ENCODE measurements at regions not wholly inside any gene's neighbourhood (a gene's known extent, or its start where the extent isn't known, plus 50 kb on each side); places are given as distances from the start of the nearest gene placed in this dataset.
"Not testable (repeated sequence)": the region's sequence is repeated elsewhere in the genome, so short reads cannot be mapped to it uniquely, and the experiment has no call there.

DNA sequence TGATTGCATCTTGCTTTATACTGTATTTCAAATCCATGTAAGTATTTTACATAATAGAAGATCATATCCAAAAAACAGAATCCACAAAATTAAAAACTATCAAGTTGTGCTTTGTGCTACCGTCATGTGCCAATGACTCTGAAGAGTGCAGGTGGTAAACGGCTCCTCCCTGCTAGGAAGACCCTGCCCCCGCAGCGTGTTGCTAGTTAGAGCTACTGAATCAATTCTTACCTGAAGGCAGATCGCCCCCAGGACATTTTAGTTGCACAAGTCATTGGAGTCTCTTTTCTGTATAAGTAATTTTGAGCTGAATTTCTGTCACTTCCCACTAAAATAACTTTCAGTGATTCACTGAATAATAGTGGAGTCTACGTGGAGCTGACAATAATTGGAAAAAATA lies 599.5 kb upstream of the ZFP42 start:
- no peak for DNase-seq (ENCODE audit: low spot score)

DNA sequence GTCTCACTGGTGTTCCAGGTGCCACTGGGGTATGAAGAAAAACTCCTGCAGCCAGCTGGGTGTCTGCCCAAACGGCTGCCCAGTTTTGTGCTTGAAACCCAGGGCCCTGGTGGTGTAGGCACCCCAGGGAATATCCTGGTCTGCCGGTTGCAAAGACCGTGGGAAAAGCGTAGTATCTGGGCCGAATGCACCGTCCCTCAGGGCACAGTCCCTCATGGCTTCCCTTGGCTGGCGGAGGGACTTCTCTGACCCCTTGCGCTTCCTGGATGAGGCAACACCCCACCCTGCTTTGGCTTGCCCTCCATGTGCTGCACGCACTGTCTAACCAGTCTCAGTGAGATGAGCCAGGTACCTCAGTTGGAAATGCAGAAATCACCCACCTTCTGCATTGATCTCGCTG lies 587.1 kb upstream of the ZFP42 start:
- DNase-seq (ENCODE audit: low spot score), result not testable (repeated sequence)

DNA sequence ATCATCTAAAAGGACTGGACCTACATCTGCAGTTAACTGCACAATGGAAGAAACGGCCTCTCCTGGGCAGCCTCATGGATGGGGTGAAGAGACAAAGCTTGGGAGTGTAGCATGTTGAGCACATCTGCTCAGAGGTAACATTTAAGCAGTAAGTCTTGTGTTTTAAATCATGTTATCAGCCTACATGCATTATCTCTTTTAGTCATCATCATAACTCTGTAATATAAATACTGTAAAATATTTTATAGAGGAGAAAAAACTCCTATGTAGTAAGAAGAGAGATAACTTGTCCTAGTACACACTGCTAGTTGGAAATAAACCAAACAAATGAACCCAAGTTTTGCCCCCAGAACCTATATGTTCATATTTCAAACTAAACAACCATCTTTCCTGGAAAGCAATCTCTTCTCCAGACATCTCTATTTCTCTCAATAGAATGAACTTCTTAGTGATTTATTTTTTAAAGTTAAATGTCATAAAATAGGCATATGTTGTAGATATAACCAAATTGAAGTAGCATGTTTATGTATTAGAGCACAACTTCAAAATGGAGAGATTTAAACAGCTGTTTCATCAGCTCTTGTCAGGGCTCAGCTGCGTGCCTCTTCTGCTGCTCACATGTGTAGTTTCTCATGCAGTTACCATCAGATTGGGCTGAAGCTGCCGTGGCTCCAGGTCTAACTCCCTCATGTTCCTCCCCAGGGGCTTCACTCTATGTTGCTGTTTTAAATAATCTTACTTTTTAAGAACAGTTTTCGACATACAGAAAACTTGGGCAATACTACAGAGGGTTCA lies 581.8 kb upstream of the ZFP42 start:
- no peak for DNase-seq (ENCODE audit: low spot score)

DNA sequence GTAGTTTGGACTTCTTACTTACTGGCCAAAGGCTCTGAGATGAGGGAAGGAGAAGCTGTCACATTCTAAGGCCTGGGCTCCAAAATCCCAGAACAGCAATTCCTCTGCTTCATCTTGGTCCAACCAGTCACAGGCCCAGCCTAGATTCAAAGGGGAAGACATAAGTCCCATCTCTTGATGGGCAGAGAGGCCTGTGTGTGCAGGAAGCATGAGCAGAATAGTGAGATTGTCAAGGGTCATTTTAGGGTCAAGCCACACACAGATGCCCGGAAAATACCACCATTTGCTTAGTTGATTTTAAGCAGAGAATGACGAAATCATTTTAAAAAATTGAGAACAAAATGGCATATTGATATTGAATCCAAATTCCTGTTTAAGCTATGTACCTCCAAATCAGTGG lies 580.9 kb upstream of the ZFP42 start:
- no peak for DNase-seq (ENCODE audit: low spot score)

DNA sequence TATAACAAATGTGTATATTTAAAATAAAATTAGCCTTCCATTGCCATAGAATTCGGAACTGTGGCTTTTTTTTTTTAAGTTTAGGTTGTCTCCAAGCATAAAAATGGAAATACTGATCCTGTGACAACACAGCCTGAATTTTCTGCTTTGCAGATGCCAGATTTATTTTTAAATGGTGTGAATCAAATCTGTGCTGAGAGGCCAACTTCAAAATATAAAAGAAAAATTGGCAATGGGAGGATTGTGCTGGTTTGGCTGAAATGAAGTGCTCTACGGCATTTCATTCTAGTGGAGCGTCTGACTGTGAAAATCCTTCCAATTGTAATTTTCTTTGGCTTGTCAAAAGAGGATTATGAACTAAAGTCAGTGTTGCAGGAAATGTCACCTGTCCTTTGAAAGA lies 580.3 kb upstream of the ZFP42 start:
- no peak for DNase-seq (ENCODE audit: low spot score)

DNA sequence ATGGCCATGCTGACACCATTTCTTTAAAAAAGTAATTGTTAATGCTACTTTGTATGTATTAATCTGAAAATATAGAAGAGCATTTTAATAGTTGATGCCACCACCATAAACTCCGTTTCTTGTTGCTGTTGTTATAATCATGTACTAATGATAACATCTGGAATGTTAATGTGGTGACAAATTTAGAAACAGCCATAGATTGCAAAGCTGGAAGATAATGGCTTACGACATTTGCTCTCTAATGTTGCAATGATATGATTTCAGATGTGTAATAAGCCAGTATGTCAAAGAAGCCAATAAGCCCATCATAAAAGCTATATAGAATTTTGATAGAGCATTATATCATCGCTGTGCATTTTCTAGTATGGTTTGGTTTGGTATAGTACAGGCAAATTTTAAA lies 579.4 kb upstream of the ZFP42 start:
- DNase-seq (ENCODE audit: low spot score), result no peak

DNA sequence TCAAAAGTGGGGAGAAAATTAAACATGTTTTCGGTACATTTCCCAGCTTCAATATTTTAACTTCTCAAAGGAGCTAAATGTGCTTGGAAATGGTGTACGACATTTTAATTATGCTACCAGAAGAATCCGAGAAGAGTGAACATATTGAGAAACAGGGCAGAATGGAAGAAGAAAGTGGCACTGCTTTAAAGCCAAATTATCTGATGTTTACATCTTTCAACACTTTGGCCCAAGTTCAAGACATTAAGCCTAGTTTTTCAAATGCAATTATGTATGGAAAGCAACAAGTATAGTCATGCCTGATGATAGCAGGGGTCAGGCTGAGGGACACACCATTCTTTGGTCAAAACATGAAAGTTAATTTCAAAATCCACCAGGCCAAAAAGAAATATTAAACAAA lies 577.9 kb upstream of the ZFP42 start:
- no peak for DNase-seq (ENCODE audit: low spot score)

DNA sequence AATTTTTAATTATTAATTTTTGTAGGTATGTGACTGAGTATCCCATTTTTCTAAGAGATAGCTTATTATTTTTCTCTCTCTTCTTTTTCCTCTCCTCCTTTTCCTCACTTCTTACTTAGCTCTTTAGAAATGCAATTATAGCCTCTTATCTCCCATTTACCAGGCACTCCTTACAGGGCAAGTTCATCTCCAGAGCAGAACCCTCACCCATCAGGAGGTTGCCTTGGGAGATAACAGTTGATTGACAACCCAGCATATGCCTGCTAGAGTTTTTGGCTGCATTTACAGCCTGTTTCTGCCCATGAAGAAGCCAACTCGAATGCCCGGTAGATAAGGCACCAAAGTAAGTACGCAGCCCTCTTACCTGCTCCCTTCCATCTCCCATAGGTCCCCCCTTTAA lies 572.9 kb upstream of the ZFP42 start:
- no peak for DNase-seq (ENCODE audit: low spot score)

DNA sequence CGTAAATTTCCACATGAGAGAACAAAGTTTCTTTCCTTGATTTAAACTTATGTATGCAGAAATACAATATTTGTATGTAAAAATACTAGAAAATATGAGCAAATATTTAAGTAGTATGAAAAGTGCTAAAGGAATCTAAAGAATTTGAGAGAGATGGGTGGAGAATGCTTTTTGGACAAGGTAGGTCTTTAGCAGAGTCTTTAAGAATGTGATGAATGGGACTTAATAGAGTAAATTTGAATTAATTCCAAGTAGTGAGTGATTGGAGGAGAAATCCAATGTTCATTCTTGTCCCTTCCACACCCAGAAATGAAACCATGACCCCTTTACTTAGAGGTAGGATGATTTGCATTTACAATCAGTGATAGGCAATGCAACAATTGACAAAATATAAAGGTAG lies 570.9 kb upstream of the ZFP42 start:
- DNase-seq (ENCODE audit: low spot score), result no peak

DNA sequence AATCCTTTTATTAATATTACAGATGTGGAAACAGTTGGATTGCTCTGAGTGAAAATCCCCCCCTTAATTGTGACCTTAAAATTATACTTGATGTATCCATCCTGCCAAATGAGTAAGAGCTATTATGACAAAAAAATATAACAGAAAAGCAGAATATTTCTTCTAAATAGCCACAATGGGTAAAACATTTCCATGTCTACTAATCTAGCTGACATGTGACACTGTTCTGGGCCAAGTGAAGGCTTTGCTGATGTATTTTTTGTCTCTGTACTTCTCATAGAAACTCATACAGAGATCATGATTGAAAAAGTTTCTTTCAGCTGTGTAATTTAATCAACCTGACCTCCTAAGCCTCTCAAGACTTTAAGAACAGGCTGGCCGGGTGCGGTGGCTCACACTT lies 569.1 kb upstream of the ZFP42 start:
- no peak for DNase-seq (ENCODE audit: low spot score)

DNA sequence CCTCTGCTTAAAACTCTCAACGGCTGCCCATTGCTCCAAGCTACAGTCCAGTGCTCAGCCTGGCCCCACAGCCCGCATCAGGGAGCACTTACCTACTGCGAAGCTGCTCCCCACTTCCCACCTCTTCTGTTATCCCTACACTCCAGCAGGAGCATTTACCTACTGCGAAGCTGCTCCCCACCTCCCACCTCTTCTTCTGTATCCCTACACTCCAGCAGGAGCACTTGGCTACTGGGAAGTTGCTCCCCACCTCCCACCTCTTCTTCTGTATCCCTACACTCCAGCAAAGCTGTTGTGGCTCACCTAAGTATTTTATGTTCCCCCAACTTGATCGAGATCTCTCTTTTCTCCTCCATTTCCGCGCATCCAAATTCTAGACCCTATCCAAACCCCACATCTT lies 563.3 kb upstream of the ZFP42 start:
- DNase-seq (ENCODE audit: low spot score), result no peak

DNA sequence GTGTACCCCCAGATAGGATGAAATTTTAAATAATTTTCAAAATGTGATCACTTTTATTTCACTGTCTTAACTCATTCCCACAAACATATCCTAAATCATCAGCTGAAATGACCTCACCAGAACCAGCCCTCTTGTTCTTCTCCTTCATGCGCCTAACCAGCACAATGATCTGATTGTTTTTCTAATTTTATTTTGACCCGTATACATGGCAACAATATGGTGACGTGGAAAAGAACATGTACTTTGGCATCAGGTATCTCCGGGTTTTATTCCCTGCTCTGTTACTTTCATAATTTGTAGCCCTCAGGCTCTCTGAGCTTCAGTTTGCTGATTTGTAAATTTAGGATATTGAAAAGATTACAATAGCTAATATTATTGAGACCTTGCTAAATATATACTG lies 562.4 kb upstream of the ZFP42 start:
- DNase-seq (ENCODE audit: low spot score), result no peak

DNA sequence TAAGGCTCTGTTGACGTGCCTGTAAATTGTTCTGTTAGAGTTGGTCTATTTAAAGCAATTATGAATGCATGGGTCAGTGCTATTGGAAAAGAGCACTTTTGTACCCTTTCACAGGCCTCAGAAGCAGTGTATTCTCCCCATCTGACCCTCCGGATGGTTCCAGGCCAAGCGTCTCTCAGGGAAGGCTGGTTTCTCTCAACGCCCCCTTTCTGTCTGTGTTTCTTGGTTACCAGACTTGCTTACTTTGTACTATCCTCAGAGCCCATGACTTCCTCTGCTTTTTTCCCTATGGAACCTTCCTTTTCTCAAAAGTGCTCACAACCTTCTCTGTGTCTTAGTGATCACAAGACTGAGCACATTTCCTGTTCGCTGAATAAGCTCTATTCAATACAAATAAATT lies 559.3 kb upstream of the ZFP42 start:
- DNase-seq (ENCODE audit: low spot score), result no peak

DNA sequence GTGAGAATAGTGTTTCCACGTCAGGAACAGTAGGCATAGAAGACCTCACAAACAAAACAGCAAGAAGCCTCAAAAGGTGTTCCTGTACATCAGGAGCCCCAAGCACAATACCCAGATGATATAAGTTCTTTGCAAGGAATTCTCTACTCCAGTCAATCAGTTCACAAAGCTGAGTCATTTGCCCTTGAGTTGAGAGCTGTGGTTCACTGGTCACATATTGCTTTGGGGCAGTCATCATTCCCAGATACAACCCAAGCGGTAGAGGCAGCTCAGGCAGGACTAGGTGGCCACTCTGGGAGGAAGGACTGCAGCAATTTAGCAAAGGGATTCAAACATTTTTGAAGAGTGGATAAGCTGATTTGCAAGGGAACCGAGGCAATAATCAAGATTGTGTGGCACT lies 551.5 kb upstream of the ZFP42 start:
- no peak for DNase-seq (ENCODE audit: low spot score)

DNA sequence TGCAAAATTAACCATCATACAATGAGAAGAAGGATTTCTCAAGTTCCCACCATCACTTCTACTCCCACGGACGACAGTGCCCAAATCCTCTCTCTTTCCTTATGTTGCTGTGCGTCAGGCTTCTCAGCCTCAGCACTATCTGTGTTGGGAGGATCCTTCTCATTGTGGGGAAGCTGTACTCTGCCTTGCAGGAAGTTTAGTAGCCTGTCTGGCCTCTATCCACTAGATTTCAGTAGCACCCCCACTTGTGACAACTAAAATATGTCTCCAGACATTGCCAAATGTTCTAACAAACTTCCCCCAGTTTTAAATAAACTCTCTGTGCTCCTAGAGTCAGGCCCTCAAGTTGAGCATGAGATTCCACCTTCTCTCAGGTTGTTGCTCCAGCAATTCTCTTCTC lies 545.9 kb upstream of the ZFP42 start:
- DNase-seq (ENCODE audit: low spot score), result no peak

DNA sequence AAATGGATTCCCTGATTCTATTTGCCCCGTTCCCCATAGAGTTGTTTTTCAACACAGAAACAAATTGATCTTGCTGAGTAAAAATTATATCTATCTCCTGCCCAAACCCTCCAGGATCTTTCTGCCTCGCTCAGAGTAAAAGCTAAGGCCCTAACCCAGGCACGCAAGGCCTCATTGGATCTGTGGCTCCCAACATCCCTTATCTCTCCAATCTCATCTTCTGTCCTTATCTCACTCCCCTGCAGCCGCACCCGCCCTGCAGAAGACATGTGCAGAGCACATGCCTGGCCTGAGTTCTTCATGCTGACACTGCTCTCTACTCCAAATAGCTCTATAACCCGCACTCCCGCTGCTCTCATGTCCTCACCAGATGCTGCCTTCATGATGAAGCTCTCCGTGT lies 543.8 kb upstream of the ZFP42 start:
- DNase-seq (ENCODE audit: low spot score), result no peak

DNA sequence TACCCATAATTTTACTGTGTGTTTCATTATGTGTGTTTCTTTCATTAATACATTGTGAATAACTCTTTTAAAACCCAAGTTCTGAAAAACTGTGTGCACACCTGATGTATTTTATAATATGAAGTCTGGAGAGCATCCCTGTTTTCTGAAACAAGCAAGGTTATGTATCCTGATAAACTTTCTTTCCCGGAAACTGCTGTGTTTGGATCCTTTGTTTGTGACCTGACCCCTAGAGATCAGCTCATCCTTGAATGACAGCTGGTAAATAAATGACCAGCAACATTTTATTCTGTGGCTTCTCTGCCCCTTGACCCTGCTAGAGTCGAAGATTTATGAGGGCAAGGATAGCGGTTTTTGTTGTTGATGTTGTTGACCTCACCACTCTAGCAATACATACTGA lies 535.6 kb upstream of the ZFP42 start:
- DNase-seq (ENCODE audit: low spot score), result no peak

DNA sequence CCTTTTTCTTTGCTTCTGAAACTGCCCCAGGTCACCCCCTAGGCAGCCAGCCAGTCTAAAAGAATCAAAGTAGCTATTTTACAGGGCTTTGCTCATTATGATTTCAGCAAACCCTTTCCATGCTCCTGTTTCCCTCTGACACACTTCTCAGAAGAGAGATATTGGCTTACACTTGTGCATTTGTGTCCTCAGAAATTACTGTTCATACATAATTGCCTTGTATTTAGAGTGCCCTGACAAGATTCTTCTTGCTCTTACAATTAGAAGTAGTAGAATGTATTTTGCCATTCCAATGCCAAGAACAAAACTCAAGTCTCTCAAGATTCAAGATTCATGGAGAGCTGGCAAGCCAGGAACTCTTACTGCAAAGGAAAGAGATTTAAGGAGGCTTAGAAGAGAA lies 531.0 kb upstream of the ZFP42 start:
- no peak for DNase-seq (ENCODE audit: low spot score)

DNA sequence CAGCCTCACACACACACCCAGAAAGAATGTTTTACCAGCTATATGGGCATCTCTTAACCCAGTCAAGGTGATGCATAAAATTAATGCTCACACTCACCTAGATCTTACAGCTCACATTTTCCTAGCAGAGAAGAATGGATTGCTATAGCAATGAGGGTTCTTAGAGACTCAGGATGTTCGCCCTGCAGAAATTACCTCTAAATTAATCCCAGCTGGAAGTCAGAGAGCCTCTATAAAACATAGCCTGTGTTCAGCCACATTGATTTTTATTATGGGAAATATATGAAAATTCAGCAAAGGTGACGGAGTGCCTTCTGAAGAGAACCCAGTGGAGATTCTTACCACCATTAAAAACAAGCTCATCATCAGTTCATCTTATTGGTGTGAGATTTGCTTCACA lies 528.3 kb upstream of the ZFP42 start:
- no peak for DNase-seq (ENCODE audit: low spot score)

DNA sequence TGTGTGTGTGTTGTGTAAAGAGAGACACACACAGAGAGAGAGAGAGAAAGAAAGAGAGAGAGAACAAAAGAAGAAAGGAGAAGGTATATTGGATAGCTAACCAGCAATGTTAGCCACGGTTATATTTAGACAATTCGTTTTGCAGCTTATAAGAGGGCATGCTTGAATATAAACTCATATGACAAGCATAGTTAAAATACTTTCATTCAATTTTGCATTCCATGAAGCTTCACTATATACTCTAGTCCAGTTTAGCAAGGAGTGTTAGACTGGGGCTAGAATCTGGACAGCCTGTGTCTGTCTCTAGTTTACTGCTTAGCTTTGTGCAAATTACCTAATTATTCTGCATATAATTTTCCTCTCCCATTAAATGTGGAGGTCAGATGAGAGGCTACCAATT lies 525.9 kb upstream of the ZFP42 start:
- peak; percentile 19 for DNase-seq (ENCODE audit: low spot score)

DNA sequence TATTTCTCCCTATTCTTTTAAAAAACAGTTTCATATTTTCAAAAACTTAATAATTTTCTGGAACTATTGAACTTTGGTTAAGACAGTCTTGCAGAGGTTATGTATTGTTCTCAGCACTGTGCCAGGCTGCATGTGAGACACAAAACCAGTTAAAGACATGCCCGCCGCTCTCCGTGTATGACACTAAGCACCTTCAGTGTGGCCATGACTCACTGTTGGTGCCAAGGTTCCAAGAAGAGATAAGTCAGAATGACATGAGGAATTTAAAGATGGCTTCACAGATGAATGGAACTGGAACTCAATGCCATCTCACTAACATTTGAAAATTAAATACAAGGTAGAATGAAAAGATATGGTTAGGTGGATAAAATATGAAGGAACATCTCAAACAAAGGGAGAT lies 525.5 kb upstream of the ZFP42 start:
- DNase-seq (ENCODE audit: low spot score), result no peak

DNA sequence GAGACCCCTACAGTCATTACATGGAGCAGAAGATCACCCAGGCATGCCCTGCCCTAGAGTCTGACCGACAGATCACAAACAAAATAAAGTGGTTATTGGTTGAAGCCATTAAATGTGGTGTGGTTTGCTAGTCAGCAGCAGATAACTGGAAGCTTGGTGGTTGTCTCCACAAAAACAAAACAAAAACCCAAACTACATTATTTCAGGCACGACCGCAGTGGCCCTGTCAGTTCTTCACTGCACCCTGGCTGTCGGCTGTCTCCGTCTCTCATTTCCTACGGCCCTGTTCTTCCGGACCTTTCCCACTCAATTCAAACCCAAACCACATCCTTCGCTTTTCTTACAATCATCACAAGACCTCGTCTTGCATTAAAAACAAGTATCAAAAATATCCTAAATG lies 521.3 kb upstream of the ZFP42 start:
- DNase-seq (ENCODE audit: low spot score), result no peak

DNA sequence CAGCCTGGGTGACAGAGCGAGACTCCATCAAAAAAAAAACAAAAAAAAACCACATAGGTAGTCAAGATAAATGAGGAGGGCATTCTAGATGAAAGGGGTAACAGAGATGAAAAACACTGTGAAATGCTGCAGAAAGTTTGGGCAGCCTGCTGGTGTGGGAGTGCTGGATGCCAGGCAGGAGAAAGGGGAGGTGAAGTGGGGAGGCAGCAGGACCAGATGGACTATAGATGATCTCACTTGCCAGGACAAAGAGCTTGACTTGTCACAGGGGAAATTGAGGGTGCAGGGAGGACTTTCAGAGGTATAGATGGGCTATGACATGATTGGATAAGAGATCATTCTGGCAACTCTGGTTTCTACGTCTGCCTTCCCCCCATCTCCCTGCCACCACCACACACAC lies 519.7 kb upstream of the ZFP42 start:
- DNase-seq (ENCODE audit: low spot score), result no peak

DNA sequence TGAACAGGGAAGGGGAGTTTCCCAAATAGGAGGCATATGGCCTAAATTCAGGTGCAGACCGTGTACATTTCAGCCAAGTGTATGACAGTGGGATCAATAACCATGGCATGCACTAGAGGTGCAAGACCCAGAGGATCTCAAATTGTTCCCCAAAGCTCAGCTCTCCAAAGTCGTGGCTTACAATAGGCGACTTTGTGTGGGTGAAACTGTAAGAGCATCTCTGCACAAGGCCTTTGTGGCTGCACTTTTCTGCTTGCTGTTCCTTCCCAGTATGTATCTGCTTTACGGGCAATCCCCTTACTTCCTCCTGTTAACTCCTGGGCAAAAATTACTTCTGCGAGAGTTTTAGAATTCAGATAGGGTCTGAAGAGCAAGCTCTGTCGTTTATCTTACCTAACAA lies 518.3 kb upstream of the ZFP42 start:
- no peak for DNase-seq (ENCODE audit: low spot score)

Data from umbilical cord (tissue), 1 donor.